ENCODE measurements at regions not wholly inside any gene's neighbourhood (a gene's known extent, or its start where the extent isn't known, plus 50 kb on each side); places are given as distances from the start of the nearest gene placed in this dataset.

GRCh38 chr21:16800536-16801275 lies 712.1 kb upstream of the CXADR start:
- TF ChIP-seq CTCF (IDR thresholded peaks at IDR 0.05; ENCODE audit: unreplicated experiment) = no peak
- Mint-ChIP-seq H3K9me3 (ENCODE audit: unreplicated experiment) (no peaks in the 10 kb centered on the region), H3K27ac (ENCODE audit: unreplicated experiment) (no peak overlapping the region)

DNA sequence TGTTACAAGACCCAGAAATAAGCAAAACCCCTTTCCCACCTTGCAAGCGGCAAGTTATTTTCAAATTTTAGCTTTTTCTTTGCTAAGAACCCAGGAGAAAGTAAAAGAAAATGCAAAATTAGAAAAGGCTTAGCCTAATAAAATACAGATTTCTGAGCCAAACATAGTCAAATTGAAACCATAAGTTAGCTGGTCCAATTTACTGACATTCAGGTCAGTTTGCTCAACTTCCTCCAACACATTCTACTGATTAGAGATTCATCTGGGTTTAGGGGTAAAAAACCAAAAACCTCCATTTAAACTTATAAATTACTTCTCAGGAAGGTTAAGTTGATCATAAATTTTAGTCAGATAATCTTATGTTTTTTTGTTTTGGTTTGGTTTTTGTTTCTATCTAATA lies 701.8 kb upstream of the CXADR start:
- Mint-ChIP-seq H3K36me3 (ENCODE audit: low read depth, unreplicated experiment) (no peaks in the 10 kb centered on the region), H3K4me3 (ENCODE audit: unreplicated experiment) (no peak overlapping the region), H3K9me3 (ENCODE audit: unreplicated experiment) (no peaks in the 10 kb centered on the region), H3K27ac (ENCODE audit: unreplicated experiment) (no peak overlapping the region), H3K27me3 (ENCODE audit: unreplicated experiment) (no peaks in the 10 kb centered on the region), H3K4me1 (ENCODE audit: unreplicated experiment) (no peaks in the 10 kb centered on the region)
- DNase-seq (ENCODE audit: low spot score) = no peak
- no peak for TF ChIP-seq CTCF (IDR thresholded peaks at IDR 0.05; ENCODE audit: unreplicated experiment)

More at GRCh38 chr21:16800536-16801275, 712.1 kb upstream of the CXADR start:
- Mint-ChIP-seq H3K4me3 (ENCODE audit: unreplicated experiment) (no peak overlapping the region), H3K27me3 (ENCODE audit: unreplicated experiment) (no peaks in the 10 kb centered on the region), H3K4me1 (ENCODE audit: unreplicated experiment) (peaks cover 3% of the 10 kb centered on the region), H3K36me3 (ENCODE audit: low read depth, unreplicated experiment) (no peaks in the 10 kb centered on the region)
- DNase-seq (ENCODE audit: low spot score) = no peak

DNA sequence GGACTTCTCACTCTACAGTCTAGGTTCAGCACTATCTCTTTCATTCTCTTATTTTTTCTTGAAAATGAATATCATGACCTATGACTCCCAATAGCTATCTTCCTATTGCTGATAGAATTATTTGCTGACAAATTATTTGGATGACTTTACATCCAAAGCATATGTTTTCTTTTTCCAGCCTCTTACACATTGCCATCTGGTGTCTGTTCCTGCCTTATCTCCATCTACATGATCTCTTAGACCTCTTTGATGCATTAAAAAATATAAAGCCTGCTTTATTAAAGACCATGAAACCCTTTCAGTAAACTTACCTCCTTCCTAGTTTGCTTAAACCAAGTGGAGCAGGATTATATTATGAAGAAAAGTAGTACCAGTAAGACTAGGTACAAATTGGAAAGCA lies 700.9 kb upstream of the CXADR start:
- H3K27me3 Mint-ChIP-seq (ENCODE audit: unreplicated experiment) = no peaks in the 10 kb centered on the region
- DNase-seq (ENCODE audit: low spot score) = no peak
- no peak overlapping the region for H3K4me3 Mint-ChIP-seq (ENCODE audit: unreplicated experiment)
- no peak overlapping the region for H3K27ac Mint-ChIP-seq (ENCODE audit: unreplicated experiment)
- H3K9me3 Mint-ChIP-seq (ENCODE audit: unreplicated experiment) = no peaks in the 10 kb centered on the region
- no peak for TF ChIP-seq CTCF (IDR thresholded peaks at IDR 0.05; ENCODE audit: unreplicated experiment)
- no peaks in the 10 kb centered on the region for H3K36me3 Mint-ChIP-seq (ENCODE audit: low read depth, unreplicated experiment)
- no peaks in the 10 kb centered on the region for H3K4me1 Mint-ChIP-seq (ENCODE audit: unreplicated experiment)

DNA sequence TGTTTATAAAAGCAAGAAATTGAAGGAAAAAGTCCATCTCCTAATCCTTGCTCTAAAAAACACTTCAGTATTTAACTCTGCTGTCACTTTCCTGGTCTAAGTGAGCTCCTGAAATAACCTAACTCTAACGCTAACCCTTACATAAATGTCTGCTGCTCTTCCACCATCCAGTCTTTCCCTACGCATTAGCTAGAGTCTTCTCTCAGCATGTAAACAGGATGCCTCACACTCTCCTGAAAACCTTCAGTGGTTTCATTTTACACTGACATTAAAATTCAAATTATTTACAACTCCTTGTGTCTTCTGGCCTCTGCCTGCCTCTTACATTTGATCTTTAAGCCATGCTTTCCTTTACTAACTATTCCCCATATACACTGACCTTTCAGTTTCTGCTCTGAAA lies 697.6 kb upstream of the CXADR start:
- Mint-ChIP-seq H3K36me3 (ENCODE audit: low read depth, unreplicated experiment) (no peaks in the 10 kb centered on the region), H3K27me3 (ENCODE audit: unreplicated experiment) (no peaks in the 10 kb centered on the region), H3K27ac (ENCODE audit: unreplicated experiment) (no peak overlapping the region), H3K4me3 (ENCODE audit: unreplicated experiment) (no peak overlapping the region), H3K9me3 (ENCODE audit: unreplicated experiment) (no peaks in the 10 kb centered on the region), H3K4me1 (ENCODE audit: unreplicated experiment) (no peaks in the 10 kb centered on the region)
- TF ChIP-seq CTCF (IDR thresholded peaks at IDR 0.05; ENCODE audit: unreplicated experiment) = no peak
- no peak for DNase-seq (ENCODE audit: low spot score)

DNA sequence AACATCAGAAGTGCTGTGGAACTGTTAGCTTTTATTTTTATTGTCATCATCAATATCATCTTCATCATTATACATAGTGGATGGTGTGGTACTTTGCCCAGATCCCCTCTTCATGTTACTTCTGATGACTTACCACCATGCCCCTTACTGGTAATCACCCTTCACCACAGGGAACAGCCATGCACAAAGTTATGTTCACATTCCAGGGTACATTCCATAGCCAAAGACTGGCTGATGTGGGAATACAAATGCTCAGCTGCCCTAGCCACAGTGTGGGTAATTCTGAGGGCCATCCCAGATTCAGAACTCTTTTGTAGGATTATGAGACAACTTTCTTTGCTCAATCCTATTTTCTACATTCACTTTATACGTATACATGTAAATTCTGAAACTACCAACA lies 691.3 kb upstream of the CXADR start:
- H3K36me3 Mint-ChIP-seq (ENCODE audit: low read depth, unreplicated experiment) = no peaks in the 10 kb centered on the region

More for the DNA sequence above, 691.3 kb upstream of the CXADR start:
- DNase-seq (ENCODE audit: low spot score) = no peak
- Mint-ChIP-seq H3K27me3 (ENCODE audit: unreplicated experiment) (peaks cover 2% of the 10 kb centered on the region), H3K4me1 (ENCODE audit: unreplicated experiment) (no peaks in the 10 kb centered on the region), H3K4me3 (ENCODE audit: unreplicated experiment) (no peak overlapping the region), H3K9me3 (ENCODE audit: unreplicated experiment) (no peaks in the 10 kb centered on the region), H3K27ac (ENCODE audit: unreplicated experiment) (no peak overlapping the region)
- no peak for TF ChIP-seq CTCF (IDR thresholded peaks at IDR 0.05; ENCODE audit: unreplicated experiment)
